CD8-positive, alpha-beta memory T cell (primary cell): ENCODE measurements at regions not wholly inside any gene's neighbourhood (a gene's known extent, or its start where the extent isn't known, plus 50 kb on each side); places are given as distances from the start of the nearest gene placed in this dataset.

Experiments used
- CTCF ChIA-PET: fragments of 350-600 bp; sonication (Branson Sonifier 250); formaldehyde crosslinking; loops from one replicate; lab custom pipeline; 2021; ENCODE audit warnings: antibody characterized with exemption; lab: Charles Lee
- POLR2A ChIA-PET: fragments of 350-600 bp; sonication (Branson Sonifier 250); formaldehyde crosslinking; loops from one replicate; lab custom pipeline; 2021; ENCODE audit warnings: antibody characterized with exemption; lab: Charles Lee
- DNase-seq, 5 donors: peaks; one replicate each; pipeline versions ENCODE4 v3.0.0 to v3.0.0-alpha.2; 2020 to 2022; ENCODE audit warnings: mixed read lengths in 1 of 5
- H3K27ac ChIP-seq: one replicate; pipeline ENCODE4 v1.7.0; 2013; ENCODE audit warnings: low read depth, mild to moderate bottlenecking, low read length, moderate library complexity
- H3K27me3 ChIP-seq: 2 replicates; pipeline ENCODE4 v1.7.0; 2013; ENCODE audit warnings: low read length, mild to moderate bottlenecking; ENCODE audit not compliant: insufficient read depth, poor library complexity, severe bottlenecking
- H3K36me3 ChIP-seq: 2 replicates; pipeline ENCODE4 v1.7.0; 2013; ENCODE audit warnings: mild to moderate bottlenecking, low read length, moderate library complexity; ENCODE audit not compliant: insufficient read depth
- H3K4me1 ChIP-seq: 2 replicates; pipeline ENCODE4 v1.7.0; 2013; ENCODE audit warnings: mild to moderate bottlenecking, low read length, moderate library complexity; ENCODE audit not compliant: insufficient read depth
- H3K4me3 ChIP-seq: 2 replicates; pipeline ENCODE4 v1.7.0; 2013; ENCODE audit warnings: mild to moderate bottlenecking, low read length
- H3K9me3 ChIP-seq: 2 replicates; pipeline ENCODE4 v1.7.0; 2013; ENCODE audit warnings: mild to moderate bottlenecking, low read length
- H3K27ac Mint-ChIP-seq, 8 donors: one replicate each; pipeline ENCODE4 v1.8.0; 2020 to 2021; ENCODE audit warnings: mixed read lengths in 8 of 8, mild to moderate bottlenecking in 6 of 8, inconsistent platforms in 3 of 8, moderate library complexity in 3 of 8
- H3K27me3 Mint-ChIP-seq, 2 donors: one replicate each; pipeline ENCODE4 v1.8.0; 2020 to 2021; ENCODE audit warnings: mixed read lengths in 2 of 2, mild to moderate bottlenecking in 1 of 2, moderate library complexity in 1 of 2
- H3K36me3 Mint-ChIP-seq, 3 donors: one replicate each; pipeline ENCODE4 v1.8.0; 2020 to 2021; ENCODE audit warnings: mixed read lengths in 3 of 3, inconsistent platforms in 1 of 3, mild to moderate bottlenecking in 1 of 3
- H3K4me1 Mint-ChIP-seq, 3 donors: one replicate each; pipeline ENCODE4 v1.8.0; 2020 to 2021; ENCODE audit warnings: mixed read lengths in 3 of 3, inconsistent platforms in 1 of 3, mild to moderate bottlenecking in 1 of 3
- H3K4me3 Mint-ChIP-seq, 7 donors: one replicate each; pipeline ENCODE4 v1.8.0; 2020 to 2021; ENCODE audit warnings: mixed read lengths in 7 of 7, mild to moderate bottlenecking in 6 of 7, moderate library complexity in 4 of 7, inconsistent platforms in 2 of 7
- H3K9me3 Mint-ChIP-seq, 5 donors: one replicate each; pipeline ENCODE4 v1.8.0; 2020 to 2022; ENCODE audit warnings: mixed read lengths in 5 of 5, mild to moderate bottlenecking in 3 of 5, moderate library complexity in 2 of 5, inconsistent platforms in 1 of 5

DNA sequence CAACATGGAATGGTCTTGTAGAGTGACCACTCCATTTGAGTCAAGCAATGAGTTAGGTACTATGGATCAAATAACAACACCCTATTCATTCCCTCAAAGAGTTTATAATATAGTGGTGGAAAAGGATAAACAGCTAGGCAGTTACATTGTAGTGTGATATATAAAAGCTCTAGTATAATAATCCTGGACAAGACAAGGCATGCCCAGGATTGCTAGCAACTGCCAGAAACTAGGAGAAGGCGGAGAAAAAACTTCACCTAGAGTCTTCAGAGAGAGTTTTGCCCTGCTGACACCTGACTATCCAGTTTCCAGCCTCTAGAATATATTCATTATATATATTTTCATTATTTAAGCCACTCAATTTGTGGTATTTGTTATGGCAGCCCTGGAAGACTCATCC, 530.6 kb downstream of the KLF12 start:
- H3K4me1 ChIP-seq = no peaks in the 10 kb centered on the region
- ChIA-PET CTCF (no interaction called here), POLR2A (no interaction called here)
- no peaks in the 10 kb centered on the region for H3K27me3 ChIP-seq
- no peak for DNase-seq
- no peak overlapping the region for H3K27ac Mint-ChIP-seq
- no peaks in the 10 kb centered on the region for H3K27me3 Mint-ChIP-seq
- H3K4me1 Mint-ChIP-seq = no peaks in the 10 kb centered on the region
- H3K36me3 Mint-ChIP-seq = peaks cover 0 to 13% (median 2%) of the 10 kb centered on the region in 3 donors
- no peaks in the 10 kb centered on the region for H3K36me3 ChIP-seq
- H3K9me3 Mint-ChIP-seq = peaks cover 0 to 14% (median 3%) of the 10 kb centered on the region in 5 donors
- no peaks in the 10 kb centered on the region for H3K9me3 ChIP-seq
- no peak overlapping the region for H3K4me3 Mint-ChIP-seq
- no peak overlapping the region for H3K4me3 ChIP-seq
- H3K27ac ChIP-seq = no peak overlapping the region

DNA sequence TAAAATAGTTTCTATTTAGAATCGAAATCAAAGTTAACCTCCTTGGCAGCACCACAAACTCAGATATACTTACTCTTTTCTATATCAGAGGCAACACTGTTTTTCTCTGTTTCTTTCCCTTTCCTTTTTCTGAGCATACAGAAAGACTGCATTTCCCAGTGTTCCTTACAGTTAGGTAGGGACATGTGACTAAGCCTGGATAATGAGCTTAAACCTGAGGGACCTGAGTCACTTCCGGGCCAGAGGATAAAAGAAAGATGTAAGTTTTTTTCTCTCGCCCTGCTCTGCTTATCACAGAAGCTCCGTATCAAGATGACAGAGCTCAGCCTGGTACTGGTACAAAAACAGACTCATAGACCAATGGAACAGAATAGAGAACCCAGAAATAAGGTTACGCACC, 531.9 kb downstream of the KLF12 start:
- H3K4me1 Mint-ChIP-seq = no peaks in the 10 kb centered on the region
- no peak overlapping the region for H3K4me3 ChIP-seq
- H3K9me3 ChIP-seq = no peaks in the 10 kb centered on the region
- no peaks in the 10 kb centered on the region for H3K27me3 Mint-ChIP-seq
- no peak for DNase-seq
- no peaks in the 10 kb centered on the region for H3K27me3 ChIP-seq
- CTCF ChIA-PET = no interaction called here
- peaks cover 0 to 13% (median 2%) of the 10 kb centered on the region in 3 donors for H3K36me3 Mint-ChIP-seq
- no peak overlapping the region for H3K4me3 Mint-ChIP-seq
- no peaks in the 10 kb centered on the region for H3K4me1 ChIP-seq
- POLR2A ChIA-PET = no interaction called here
- no peaks in the 10 kb centered on the region for H3K36me3 ChIP-seq
- H3K27ac Mint-ChIP-seq = no peak overlapping the region
- peaks cover 0 to 14% (median 3%) of the 10 kb centered on the region in 5 donors for H3K9me3 Mint-ChIP-seq
- H3K27ac ChIP-seq = no peak overlapping the region

DNA sequence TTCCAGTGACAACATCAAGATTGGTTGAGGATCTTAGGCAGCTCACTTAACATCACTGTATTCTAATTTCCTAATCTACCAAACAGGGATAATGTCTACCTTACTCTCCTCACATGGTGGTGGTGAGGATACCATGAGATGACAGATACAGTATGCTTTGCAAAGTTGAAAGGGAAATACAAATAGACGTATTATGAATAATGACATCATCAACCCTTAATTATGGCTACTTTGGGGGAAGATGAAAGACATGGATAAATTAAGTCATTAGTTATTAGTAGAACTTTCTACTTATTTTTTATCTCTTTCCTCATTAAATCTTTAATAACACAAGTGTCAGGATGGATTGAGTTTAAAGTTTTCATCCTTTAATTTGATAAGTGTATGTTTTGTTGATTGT, 532.5 kb downstream of the KLF12 start:
- no peak overlapping the region for H3K4me3 Mint-ChIP-seq
- H3K27me3 Mint-ChIP-seq = no peaks in the 10 kb centered on the region
- no peak for DNase-seq
- H3K4me3 ChIP-seq = no peak overlapping the region
- H3K4me1 ChIP-seq = peaks cover 4% of the 10 kb centered on the region
- no peak overlapping the region for H3K27ac ChIP-seq
- no peaks in the 10 kb centered on the region for H3K36me3 ChIP-seq
- H3K36me3 Mint-ChIP-seq = peaks cover 0 to 13% (median 2%) of the 10 kb centered on the region in 3 donors
- H3K27ac Mint-ChIP-seq = no peak overlapping the region
- H3K27me3 ChIP-seq = no peaks in the 10 kb centered on the region
- H3K9me3 Mint-ChIP-seq = peaks cover 0 to 14% (median 3%) of the 10 kb centered on the region in 5 donors
- ChIA-PET POLR2A (no interaction called here), CTCF (no interaction called here)
- H3K9me3 ChIP-seq = no peaks in the 10 kb centered on the region
- no peaks in the 10 kb centered on the region for H3K4me1 Mint-ChIP-seq

DNA sequence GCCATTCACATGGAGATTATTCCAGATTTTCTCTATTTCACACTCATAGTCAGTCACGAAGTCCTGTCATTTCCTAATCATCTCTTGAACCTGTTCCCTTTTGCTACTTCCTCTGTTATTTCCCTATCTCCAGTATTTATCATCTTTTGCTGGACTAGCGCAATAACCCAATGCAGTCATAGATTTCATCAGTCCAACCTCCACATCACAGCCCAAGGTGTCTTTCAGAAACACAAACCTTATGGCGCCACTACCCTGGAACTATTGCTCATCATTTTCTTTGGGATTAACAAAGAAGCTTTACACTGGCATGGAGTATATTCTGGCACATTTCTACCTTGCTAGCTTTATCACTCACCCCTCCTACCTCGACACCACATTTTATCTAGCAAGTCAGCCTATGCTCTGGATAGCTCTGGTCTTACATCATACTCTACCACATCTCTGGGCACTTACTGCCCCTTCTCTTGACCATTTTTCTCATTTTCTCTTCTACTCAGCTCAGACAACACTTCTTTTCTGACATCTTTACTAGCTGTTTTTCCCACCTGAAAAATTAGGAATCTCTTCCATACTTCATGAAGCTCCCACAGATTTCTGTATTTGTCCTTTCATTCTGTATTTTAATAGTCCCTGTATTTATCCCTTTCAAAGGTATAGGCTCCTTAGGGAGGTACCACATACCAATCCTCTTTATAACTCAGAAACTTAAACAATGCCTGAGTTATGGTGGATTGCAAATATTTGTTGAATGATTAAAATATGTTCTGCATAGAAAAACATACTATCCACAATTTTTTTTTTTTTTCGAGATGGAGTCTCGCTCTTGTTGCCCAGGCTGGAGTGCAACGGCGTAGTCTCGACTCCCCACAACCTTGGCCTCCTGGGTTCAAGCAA, 534.7 kb downstream of the KLF12 start:
- Histone ChIP-seq H3K27me3 (no peaks in the 10 kb centered on the region), H3K9me3 (no peaks in the 10 kb centered on the region), H3K27ac (no peak overlapping the region), H3K4me3 (no peak overlapping the region), H3K4me1 (peaks cover 8% of the 10 kb centered on the region), H3K36me3 (no peaks in the 10 kb centered on the region)
- Mint-ChIP-seq H3K9me3 (peaks cover 0 to 7% (median 3%) of the 10 kb centered on the region in 5 donors), H3K27me3 (no peaks in the 10 kb centered on the region), H3K27ac (no peak overlapping the region), H3K36me3 (peaks cover 0 to 12% (median 2%) of the 10 kb centered on the region in 3 donors), H3K4me3 (no peak overlapping the region), H3K4me1 (peaks cover 5 to 6% (median 6%) of the 10 kb centered on the region in 3 donors)
- ChIA-PET CTCF (no interaction called here), POLR2A (interaction anchor here (1.0 kb wide), 1 partner anchor 26 kb away, joined by 11 read pairs; no protein-coding TSS in a partner anchor)
- no peak for DNase-seq

DNA sequence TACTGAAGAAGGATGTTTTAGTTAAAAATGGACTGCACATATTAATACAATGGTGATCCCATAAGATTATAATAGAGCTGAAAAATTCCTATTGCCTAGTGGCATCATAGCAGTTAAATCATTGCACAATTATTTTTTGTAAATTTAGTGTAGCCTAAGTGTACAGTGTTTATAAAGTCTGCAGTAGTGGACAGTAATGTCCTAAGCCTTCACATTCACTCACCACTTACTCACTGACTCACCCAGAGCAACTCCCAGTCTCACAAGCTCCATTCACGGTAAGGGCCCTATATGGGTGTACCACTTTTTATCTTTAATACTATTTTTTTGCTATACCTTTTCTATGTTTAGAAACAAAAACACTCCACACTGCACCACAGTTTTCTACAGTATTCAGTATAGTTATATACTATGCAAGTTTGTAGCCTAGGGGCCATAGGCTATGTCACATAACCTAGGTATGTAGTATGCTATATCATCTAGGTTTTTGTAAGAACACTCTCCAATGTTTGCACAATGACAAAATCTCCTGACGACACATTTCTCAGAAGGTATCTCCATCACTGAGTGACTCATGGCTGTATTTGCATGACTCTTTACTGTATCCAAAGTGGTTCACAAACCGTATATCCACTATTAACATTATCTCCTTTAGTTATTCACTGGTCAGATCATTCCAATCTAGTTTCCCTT, 536.0 kb downstream of the KLF12 start:
- Histone ChIP-seq H3K36me3 (no peaks in the 10 kb centered on the region), H3K27me3 (no peaks in the 10 kb centered on the region), H3K27ac (no peak overlapping the region), H3K9me3 (no peaks in the 10 kb centered on the region), H3K4me3 (no peak overlapping the region), H3K4me1 (peaks cover 8% of the 10 kb centered on the region)
- Mint-ChIP-seq H3K9me3 (no peaks in the 10 kb centered on the region), H3K4me1 (peaks cover 5 to 6% (median 6%) of the 10 kb centered on the region in 3 donors), H3K4me3 (no peak overlapping the region), H3K36me3 (peaks cover 0 to 6% (median 2%) of the 10 kb centered on the region in 3 donors), H3K27ac (no peak overlapping the region), H3K27me3 (peaks cover 3 to 4% of the 10 kb centered on the region in 2 donors)
- ChIA-PET POLR2A (no interaction called here), CTCF (no interaction called here)
- DNase-seq = no peak

- Histone ChIP-seq H3K27ac (no peak overlapping the region), H3K4me3 (no peak overlapping the region), H3K36me3 (no peaks in the 10 kb centered on the region), H3K9me3 (no peaks in the 10 kb centered on the region), H3K27me3 (no peaks in the 10 kb centered on the region), H3K4me1 (peaks cover 8% of the 10 kb centered on the region)
- Mint-ChIP-seq H3K27me3 (peaks cover 4 to 6% of the 10 kb centered on the region in 2 donors), H3K27ac (peak overlapping the region in 1 of 8 donors; percentile 41), H3K4me3 (no peak overlapping the region), H3K4me1 (peaks cover 5 to 6% (median 6%) of the 10 kb centered on the region in 3 donors), H3K9me3 (no peaks in the 10 kb centered on the region), H3K36me3 (peaks cover 0 to 2% (median under 1%) of the 10 kb centered on the region in 3 donors)
- DNase-seq = peak in 1 of 5 donors; percentile 6
- POLR2A ChIA-PET = no interaction called here
- CTCF ChIA-PET = no interaction called here
These were observed 537.6 kb downstream of the KLF5 start for GRCh38 chr13:73596382-73596781.

DNA sequence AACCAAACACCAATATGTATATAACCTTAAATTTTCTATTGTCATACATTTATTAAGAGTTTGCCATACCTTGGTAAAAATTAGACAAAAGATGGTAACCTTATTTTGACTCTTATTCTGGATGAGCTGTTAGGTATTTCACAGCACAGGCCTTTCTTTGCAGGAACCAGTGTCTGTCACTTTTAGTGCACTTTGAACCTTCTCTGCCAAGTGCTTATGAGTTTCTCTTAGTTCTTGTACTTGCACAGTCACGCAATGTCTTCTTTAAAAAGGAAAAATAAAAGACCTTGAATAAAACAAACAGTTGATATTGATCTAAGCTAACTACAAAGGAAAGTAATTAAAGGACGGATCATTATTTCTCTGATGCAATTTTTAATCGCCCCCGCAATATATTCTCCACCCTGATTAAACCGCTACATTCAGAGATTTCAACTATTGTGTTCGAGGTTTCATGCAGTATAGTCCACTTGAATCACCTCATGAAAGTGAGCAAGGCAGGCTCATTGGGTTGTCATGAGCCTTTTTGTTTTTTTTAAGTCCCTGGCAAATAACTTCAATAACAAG, 534.5 kb downstream of the KLF5 start:
- DNase-seq = no peak
- H3K4me3 Mint-ChIP-seq = no peak overlapping the region

More for the DNA sequence above, 534.5 kb downstream of the KLF5 start:
- Mint-ChIP-seq H3K4me1 (peaks cover 5 to 6% (median 6%) of the 10 kb centered on the region in 3 donors), H3K27me3 (peaks cover 4 to 6% of the 10 kb centered on the region in 2 donors), H3K27ac (no peak overlapping the region), H3K36me3 (no peaks in the 10 kb centered on the region), H3K9me3 (no peaks in the 10 kb centered on the region)
- ChIA-PET CTCF (no interaction called here), POLR2A (no interaction called here)
- no peaks in the 10 kb centered on the region for H3K36me3 ChIP-seq
- no peak overlapping the region for H3K27ac ChIP-seq
- no peak overlapping the region for H3K4me3 ChIP-seq
- H3K27me3 ChIP-seq = no peaks in the 10 kb centered on the region
- H3K9me3 ChIP-seq = no peaks in the 10 kb centered on the region
- H3K4me1 ChIP-seq = peaks cover 8% of the 10 kb centered on the region
